Muscle of arm (tissue), 1 donor: ENCODE measurements at regions not wholly inside any gene's neighbourhood (a gene's known extent, or its start where the extent isn't known, plus 50 kb on each side); places are given as distances from the start of the nearest gene placed in this dataset.
A peak's percentile ranks its signal among the peaks of the same experiment; 100 is the strongest.

ENCODE experiments used
- DNase-seq: peaks from one replicate; pipeline ENCODE4 v3.0.0-alpha.2; 2013

DNA sequence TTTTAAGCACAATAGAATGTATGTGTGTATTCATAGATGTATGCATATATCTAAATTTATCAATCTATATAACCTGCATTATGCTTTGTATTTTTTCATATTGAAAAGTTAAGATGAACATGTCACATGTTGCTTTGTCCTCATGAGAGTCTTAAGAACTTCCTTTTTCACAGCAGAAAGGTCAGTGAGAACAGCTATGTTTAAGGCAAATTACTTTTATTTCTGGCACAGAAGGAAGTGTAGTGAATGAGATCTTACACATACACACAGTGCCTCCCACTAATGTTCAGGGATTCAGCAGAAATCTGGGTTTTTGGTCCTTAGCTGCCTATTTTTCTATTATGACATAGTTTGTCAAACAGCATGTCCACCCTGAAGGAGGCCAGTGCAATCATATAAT lies 134.8 kb downstream of the TMEM26 start:
- DNase-seq = no peak

DNA sequence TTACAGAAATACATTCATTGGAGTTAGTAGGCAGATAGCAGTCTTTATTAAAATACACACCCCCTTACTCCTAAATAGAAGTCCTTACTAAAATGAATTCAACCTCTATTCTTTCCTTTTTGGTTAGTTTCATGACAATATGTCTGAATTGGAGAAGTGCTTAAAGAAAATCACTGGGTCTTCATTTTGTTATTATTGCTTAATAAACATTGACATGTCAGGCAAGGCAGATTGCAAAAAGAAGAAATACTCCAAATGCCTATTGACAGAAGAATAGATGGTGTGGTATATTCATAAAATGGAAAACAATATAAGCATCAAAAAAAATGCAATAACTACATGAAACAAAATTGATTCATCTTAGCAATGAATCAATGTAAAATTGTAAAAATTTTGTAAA lies 135.5 kb downstream of the TMEM26 start:
- DNase-seq = no peak

DNA sequence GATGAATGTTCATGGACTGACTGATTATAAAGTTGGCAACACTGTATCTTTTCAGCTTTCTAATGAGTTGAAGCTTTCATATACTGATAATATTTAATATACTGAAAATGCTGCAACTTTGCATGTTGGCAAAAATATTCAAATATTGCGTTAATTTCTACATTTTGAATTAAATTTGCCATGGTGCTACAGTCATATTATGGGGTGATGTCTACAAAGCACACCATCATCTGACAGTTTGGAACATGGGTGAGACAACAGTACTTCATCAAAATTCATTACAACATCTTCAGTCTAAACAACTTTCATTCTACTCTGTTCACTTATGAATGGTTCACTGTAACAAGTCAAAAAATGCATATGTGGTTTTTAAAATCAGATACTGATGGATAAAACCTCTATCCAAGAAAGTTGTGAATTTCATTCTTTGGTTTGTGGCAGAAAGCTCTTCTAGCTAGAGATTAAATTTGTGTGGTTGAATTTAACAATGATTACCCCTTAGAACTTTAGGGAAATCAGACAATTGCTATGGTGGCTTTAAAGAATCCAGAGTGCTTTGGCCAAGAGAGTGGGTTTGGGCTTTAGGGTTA lies 136.4 kb downstream of the TMEM26 start:
- no peak for DNase-seq

DNA sequence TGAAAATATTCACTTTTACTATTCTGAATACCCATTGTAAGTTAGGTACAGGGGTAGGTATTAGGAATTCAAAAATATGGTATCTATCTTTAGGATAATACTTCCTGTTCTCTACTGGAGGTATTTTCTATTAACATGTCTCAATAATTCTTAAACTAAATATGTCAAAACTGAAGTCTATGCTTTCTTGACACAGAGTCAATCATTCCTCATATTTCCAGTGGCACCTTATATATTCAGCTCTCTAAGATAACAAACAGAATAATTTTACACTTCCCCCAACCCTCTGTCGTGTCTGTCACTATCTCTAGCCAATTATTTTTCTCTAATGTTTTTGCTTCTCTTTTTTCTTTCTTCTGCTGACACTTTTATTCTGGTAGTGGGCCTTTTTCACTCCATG lies 138.9 kb downstream of the TMEM26 start:
- DNase-seq = no peak

GRCh38 chr10:61313460-61313859 lies 139.7 kb downstream of the TMEM26 start:
- DNase-seq = no peak

GRCh38 chr10:61304746-61305145 lies 148.4 kb downstream of the TMEM26 start:
- DNase-seq = no peak

DNA sequence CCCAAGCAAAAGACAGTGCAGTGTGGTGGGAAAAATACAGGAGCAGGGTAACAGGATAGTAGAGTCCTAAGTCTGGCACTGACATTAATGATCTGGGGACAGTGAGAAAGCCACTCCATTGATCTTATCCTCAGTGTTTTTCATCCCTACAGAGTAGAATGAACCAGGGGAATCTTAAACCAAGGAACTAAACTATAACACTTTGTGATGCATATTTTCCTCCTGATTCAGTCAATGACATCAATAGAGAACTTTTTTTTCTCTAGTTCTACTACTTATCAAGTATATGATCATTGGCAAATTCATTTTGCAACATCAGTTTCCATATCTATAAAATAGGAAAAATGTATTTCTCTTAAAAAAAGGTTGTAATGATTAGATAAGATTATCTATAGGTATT lies 151.1 kb downstream of the TMEM26 start:
- no peak for DNase-seq

- no peak for DNase-seq
These were observed 151.6 kb downstream of the TMEM26 start for GRCh38 chr10:61301575-61301974.

DNA sequence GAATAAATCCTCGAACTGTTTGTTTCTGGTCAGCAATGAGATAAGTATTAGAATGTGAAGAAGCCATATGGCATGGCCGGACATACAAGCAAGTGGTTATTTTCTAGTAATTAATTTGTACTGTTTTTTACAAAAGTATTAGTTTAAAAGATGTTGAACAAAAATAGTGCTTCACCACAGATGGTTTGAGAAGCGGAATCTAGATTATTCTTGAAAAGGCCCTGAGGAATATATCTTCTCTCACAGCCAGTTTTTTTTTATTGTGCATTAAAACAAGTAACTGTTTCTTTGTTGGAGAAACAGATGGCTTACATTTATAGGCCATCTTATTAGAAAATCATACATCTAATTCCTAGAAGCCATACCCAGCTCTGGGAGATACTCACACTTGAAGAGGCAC lies 153.3 kb downstream of the TMEM26 start:
- DNase-seq = no peak

DNA sequence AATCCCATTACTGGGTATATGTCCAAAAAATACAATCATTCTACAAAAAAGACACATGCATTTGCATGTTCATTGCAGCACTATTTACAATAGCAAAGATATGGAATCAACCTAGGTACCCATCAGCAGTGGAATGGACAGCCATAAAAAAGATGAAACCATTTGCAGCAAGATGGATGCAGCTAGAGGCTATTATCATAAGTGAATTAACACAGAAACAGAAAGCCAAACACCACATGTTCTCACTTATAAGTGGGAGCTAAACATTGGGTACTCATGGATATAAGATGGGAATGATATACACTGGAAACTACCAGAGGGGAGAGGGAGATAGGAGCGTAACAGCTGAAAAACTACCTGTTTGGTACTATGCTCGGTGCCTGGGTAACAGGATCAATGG lies 154.0 kb downstream of the TMEM26 start:
- no peak for DNase-seq

GRCh38 chr10:61298194-61298593 lies 155.0 kb downstream of the TMEM26 start:
- DNase-seq = no peak

GRCh38 chr10:61296161-61296560 lies 157.0 kb downstream of the TMEM26 start:
- DNase-seq = no peak

- DNase-seq = no peak
These were observed 159.1 kb downstream of the TMEM26 start for GRCh38 chr10:61294131-61294530.

DNA sequence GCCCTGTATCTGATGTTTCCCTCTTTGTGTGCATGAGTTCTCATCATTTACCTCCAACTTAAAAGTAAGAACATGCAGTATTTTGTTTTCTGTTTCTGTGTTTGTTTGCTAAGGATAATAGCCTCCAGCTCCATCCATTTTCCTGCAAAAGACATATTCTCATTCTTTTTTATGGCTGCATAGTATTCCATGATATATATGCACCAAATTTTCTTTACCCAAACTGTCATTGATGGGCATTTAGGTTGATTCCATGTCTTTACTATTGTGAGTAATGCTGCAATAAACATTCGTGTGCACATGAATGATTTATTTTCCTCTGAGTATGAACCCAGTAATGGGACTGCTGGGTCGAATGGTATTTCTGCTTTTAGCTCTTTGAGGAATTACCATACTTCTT lies 163.4 kb downstream of the TMEM26 start:
- no peak for DNase-seq

- no peak for DNase-seq
These were observed 166.5 kb downstream of the TMEM26 start for GRCh38 chr10:61286686-61287085.

- no peak for DNase-seq
These were observed 167.4 kb downstream of the TMEM26 start for GRCh38 chr10:61285749-61286148.

GRCh38 chr10:61284222-61284890 lies 168.8 kb downstream of the TMEM26 start:
- DNase-seq = peak; percentile 73

DNA sequence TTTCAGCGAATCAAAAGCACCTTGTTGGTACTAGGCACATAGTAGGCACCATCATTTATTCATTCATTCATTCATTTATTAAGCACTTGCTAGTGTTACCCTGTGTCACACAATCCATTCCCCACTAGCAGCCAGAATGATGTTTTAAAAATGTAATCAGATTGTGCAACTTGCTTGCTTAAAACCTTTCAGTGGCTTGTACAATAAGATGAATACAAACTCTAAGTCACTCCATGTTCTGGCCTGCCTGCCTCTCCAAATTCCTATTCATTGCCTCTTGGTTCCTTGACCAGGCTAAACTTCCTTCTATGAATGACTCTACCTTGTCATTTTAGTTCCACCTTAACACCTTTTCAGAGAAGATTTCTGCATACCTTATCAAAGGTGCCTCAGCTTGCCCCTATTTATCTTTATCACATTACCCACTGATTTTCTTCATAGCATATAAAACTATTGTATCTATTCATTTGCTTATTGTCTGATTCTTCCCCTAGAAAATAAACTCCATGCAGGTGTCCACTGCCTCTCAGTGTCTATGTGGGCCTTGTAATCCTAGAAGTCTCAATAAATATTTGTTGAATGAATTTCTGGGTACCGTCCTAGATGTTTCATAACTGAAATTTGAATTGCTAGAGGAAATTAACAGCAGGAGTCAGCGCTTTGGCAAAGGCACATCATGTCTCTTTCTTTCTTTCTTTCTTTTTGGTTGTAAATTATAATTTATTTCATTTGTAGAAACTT lies 169.5 kb downstream of the TMEM26 start:
- no peak for DNase-seq

DNA sequence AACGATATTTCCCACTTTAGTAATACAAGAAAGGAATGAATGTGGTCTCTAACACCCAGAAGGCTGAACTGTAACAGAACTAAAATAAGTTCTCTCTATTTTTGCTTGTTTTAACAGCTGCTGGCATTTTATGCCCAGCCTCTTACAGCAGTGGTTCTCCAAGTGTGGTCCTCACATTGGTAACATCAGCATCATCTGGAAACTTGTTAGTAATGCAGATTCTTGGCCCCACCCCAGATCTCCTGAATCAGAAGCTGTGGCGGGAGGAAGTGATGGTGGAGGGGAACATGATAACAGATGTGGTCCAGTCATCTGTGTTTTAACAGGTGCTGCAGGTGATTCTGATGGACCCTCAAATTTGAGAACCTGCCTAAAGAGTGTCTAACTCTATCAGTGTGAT lies 170.1 kb downstream of the TMEM26 start:
- DNase-seq = no peak

- no peak for DNase-seq
These were observed 172.9 kb downstream of the TMEM26 start for GRCh38 chr10:61280303-61280702.

DNA sequence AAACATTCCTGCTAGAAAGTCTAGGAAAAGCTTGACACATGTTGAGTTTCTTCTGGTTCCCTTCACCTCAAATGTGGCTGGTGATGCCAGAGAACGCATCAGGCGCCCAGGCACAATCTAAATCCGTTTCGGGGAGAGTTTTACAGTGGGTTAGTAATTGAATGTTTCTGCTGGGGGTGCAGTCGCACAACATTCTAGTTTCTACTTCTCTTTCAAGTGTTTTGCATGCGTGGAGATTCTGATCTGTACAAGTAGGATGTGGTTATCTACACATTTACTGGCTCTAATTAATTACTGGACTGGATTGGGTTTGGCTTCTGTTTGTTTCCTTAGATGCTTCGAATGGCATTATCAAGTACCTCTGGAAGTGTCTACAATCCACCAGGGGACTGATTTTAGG lies 173.8 kb downstream of the TMEM26 start:
- DNase-seq = no peak

- DNase-seq = no peak
These were observed 174.6 kb downstream of the TMEM26 start for GRCh38 chr10:61278556-61278955.

DNA sequence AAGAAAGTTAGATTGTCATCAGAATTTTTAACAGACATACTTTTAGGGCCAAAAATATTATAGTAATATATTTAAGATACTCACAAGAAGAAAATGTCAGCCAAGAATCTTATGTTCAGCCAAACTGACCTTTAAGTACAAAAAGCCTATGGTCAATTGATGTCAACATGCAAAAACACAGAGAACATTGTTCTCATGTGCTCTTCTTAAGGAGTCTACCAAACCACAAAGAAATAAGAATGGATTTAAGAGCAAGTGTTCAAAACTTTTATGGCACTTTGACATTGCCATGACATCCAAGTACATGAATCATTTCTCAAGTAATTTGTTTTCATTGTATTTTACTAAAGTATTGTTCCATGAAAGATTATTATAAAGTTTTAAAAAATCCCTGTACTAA lies 180.4 kb downstream of the TMEM26 start:
- no peak for DNase-seq
